K562 (cell line): ENCODE measurements at regions not wholly inside any gene's neighbourhood (a gene's known extent, or its start where the extent isn't known, plus 50 kb on each side); places are given as distances from the start of the nearest gene placed in this dataset.

Experiments
- ATAC-seq: fragments of 200-7000 bp; cut with Tn5 transposase; 3 replicates; pipeline ENCODE4 v1.9.1; 2020; ENCODE audit warnings: moderate library complexity
- BruUV-seq: library from RNA; stranded (reverse); fragments of 400-500 nt; replicated peaks from 2 replicates; lab custom pipeline; 2021; lab: Mats Ljungman, UMichigan
- CTCF ChIA-PET: fragments of 300-600 bp; formaldehyde crosslinking; extraction: SDS; loops from one replicate; lab custom pipeline; 2021; ENCODE audit warnings: low intra/inter-chr PET ratio; lab: Yijun Ruan, JAX
- POLR2A ChIA-PET: fragments of 300-600, 350-650 bp; sonication (Branson Sonifier 250); formaldehyde crosslinking; extraction: SDS; loops from one replicate; lab custom pipeline; 2021; ENCODE audit warnings: antibody characterized with exemption, inconsistent platforms; lab: Yijun Ruan, JAX
- DNase-seq, 4 experiments: peaks; one replicate each; pipeline versions ENCODE4 v3.0.0 to v3.0.0-alpha.2; 2011 to 2018; ENCODE audit warnings: low spot score in 3 of 4, mixed read lengths in 3 of 4; ENCODE audit errors: extremely low read depth in 1 of 4
- FAIRE-seq: peaks from 2 replicates; lab custom pipeline; 2011; peaks lifted over from hg19 to GRCh38; lab: Jason Lieb, UNC
- H2AFZ ChIP-seq: 2 replicates; pipeline ENCODE4 v1.6.0; 2011; ENCODE audit warnings: low read depth, low read length, control low read depth, inconsistent platforms
- H3K27ac ChIP-seq: fragments of 200-600 bp; 3 replicates; pipeline ENCODE4 v1.8.0; 2011; ENCODE audit warnings: low read depth, mild to moderate bottlenecking, control low read depth, inconsistent platforms, low read length, moderate library complexity, mixed read lengths; ENCODE audit errors: extremely low read depth
- H3K27me3 ChIP-seq, 2 experiments: fragments of 300-600 bp in 1 of 2; 2 replicates in 1 of 2; 3 replicates in 1 of 2; pipeline versions ENCODE4 v1.6.0 to v1.8.0; 2011; ENCODE audit warnings: inconsistent platforms in 2 of 2, low read length in 2 of 2, mild to moderate bottlenecking in 1 of 2, mixed read lengths in 1 of 2, moderate library complexity in 1 of 2; ENCODE audit not compliant: control insufficient read depth in 2 of 2, insufficient read depth in 2 of 2
- H3K36me3 ChIP-seq: fragments of 300-600 bp; 3 replicates; pipeline ENCODE4 v1.8.0; 2011; ENCODE audit warnings: mild to moderate bottlenecking, low read length, inconsistent platforms; ENCODE audit not compliant: control insufficient read depth, insufficient read depth
- H3K4me1 ChIP-seq, 2 experiments: fragments of 200-600 bp in 1 of 2; replicated peaks in 1 of 2; 2 replicates in 1 of 2; 3 replicates in 1 of 2; pipeline versions ENCODE4 v1.5.1 to v1.8.0; 2011; ENCODE audit warnings: inconsistent platforms in 2 of 2, low read length in 2 of 2, mild to moderate bottlenecking in 1 of 2, mixed read lengths in 1 of 2, moderate library complexity in 1 of 2; ENCODE audit not compliant: control insufficient read depth in 2 of 2, insufficient read depth in 2 of 2
- H3K4me2 ChIP-seq: 2 replicates; pipeline ENCODE4 v1.6.1; 2011; ENCODE audit warnings: low read length, control low read depth, inconsistent platforms, mixed read lengths; ENCODE audit not compliant: insufficient read depth
- H3K4me3 ChIP-seq: fragments of 200-600 bp; sonication (generic), shearing (Covaris generic); 2 replicates; pipeline ENCODE4 v1.5.1; 2016; ENCODE audit warnings: control low read depth, inconsistent platforms
- H3K79me2 ChIP-seq: fragments of 200-600 bp; 3 replicates; pipeline ENCODE4 v1.8.0; 2011; ENCODE audit warnings: low read length, inconsistent platforms; ENCODE audit not compliant: control insufficient read depth, insufficient read depth
- H3K9ac ChIP-seq, 2 experiments: 2 replicates each; pipeline versions ENCODE4 v1.6.0 to v1.6.1; 2011; ENCODE audit warnings: low read depth in 2 of 2, low read length in 2 of 2, control low read depth in 1 of 2, inconsistent platforms in 1 of 2, mild to moderate bottlenecking in 1 of 2, mixed read lengths in 1 of 2; ENCODE audit not compliant: insufficient read depth in 1 of 2
- H3K9me1 ChIP-seq: one replicate; pipeline ENCODE4 v1.6.0; 2011; ENCODE audit warnings: inconsistent platforms, mild to moderate bottlenecking, low read length, moderate library complexity; ENCODE audit not compliant: control insufficient read depth, insufficient read depth
- H3K9me3 ChIP-seq: replicated peaks from 2 replicates; pipeline ENCODE4 v1.5.1; 2011; ENCODE audit warnings: low read depth, low read length, inconsistent platforms; ENCODE audit not compliant: control insufficient read depth, insufficient read depth
- H4K20me1 ChIP-seq: replicated peaks from 2 replicates; pipeline ENCODE4 v1.6.1; 2011; ENCODE audit warnings: low read length, inconsistent platforms, mixed read lengths; ENCODE audit not compliant: control insufficient read depth, insufficient read depth
- CHD2 ChIP-seq: IDR thresholded peaks from 2 replicates; pipeline ENCODE4 v1.6.1; 2011; ENCODE audit warnings: low read depth, low read length
- DDX20 ChIP-seq: fragments of 450-650 bp; IDR thresholded peaks from 2 replicates; pipeline ENCODE4 v1.6.1; 2016; ENCODE audit warnings: missing genetic modification characterization, low read depth, mild to moderate bottlenecking, missing compliant biosample characterization, moderate library complexity
- MTA3 ChIP-seq: fragments of 450-650 bp; formaldehyde crosslinking; IDR thresholded peaks from 2 replicates; pipeline ENCODE4 v1.6.1; 2017; ENCODE audit warnings: mild to moderate bottlenecking, borderline replicate concordance
- PHF20 ChIP-seq: fragments of 450-650 bp; IDR thresholded peaks from 2 replicates; pipeline ENCODE4 v1.6.1; 2018; ENCODE audit not compliant: partially characterized antibody
- SNIP1 ChIP-seq: fragments of 450-650 bp; IDR thresholded peaks from 2 replicates; pipeline ENCODE4 v1.7.1; 2017; ENCODE audit warnings: low read depth, mild to moderate bottlenecking
- STAT5A ChIP-seq: IDR thresholded peaks from 2 replicates; pipeline ENCODE4 v1.6.1; 2012; ENCODE audit warnings: low read length, inconsistent platforms, borderline replicate concordance
- TARDBP ChIP-seq: fragments of 450-650 bp; IDR thresholded peaks from 2 replicates; pipeline ENCODE4 v1.6.1; 2016
- WGBS: fragments of 100-300 bp; shearing (Covaris generic); methylation state at CpG from one replicate; pipeline ENCODE4 v1.1.6; 2016; ENCODE audit warnings: low coverage, mixed read lengths; ENCODE audit not compliant: insufficient coverage; ENCODE audit errors: missing lambda C conversion rate; 5-methylcytosine and 5-hydroxymethylcytosine counted together
- in situ Hi-C: fragments of 300-500 bp; cut with MboI; formaldehyde crosslinking; loops from 4 replicates; pipeline ENCODE4 v1.15.0; 2018; ENCODE audit warnings: inconsistent platforms, mixed read lengths
- intact Hi-C: fragments of 100-400 bp; cut with micrococcal nuclease; formaldehyde crosslinking; loops from 2 replicates; pipeline ENCODE4 v1.14.2; 2022
- TF ChIP-seq, protein P1 (sequence below): fragments of 250-450 bp; sonication (Bioruptor Pico); IDR thresholded peaks from 2 replicates; pipeline ENCODE4 v1.8.0; 2021; ENCODE audit warnings: moderate library complexity, mild to moderate bottlenecking, inconsistent platforms

DNA sequence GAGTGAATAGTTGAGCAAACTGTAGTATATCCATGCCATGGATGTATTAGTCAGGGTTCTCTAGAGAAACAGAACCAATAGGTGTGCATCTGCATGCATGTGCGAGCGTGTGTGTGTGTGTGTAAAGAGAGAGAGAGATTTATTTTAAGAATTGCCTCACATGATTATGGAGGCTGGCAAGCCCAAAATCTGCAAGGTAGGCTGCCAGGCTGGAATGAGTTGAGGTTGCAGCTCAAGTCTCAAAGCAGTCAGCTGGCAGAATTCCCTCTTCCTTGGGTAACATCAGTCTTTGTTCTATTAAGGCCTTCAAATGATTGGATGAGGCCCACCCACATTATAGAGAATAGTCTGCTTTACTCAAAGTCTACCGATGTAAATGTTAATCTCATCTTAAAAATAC lies 187.8 kb downstream of the ANAPC1 start:
- H3K9ac ChIP-seq, result no peak overlapping the region
- intact Hi-C loops, result loop anchor here (10.0 kb wide), 1 partner anchor 881 kb away; no protein-coding TSS in a partner anchor
- peaks cover 3 to 18% of the 10 kb centered on the region in 2 experiments; a peak in 4 of 5 replicates for H3K4me1 ChIP-seq
- H3K27me3 ChIP-seq, result no peaks in the 10 kb centered on the region
- POLR2A ChIA-PET, result no interaction called here
- no peak for FAIRE-seq
- H3K9me1 ChIP-seq, result no peaks in the 10 kb centered on the region
- H3K4me2 ChIP-seq, result no peak overlapping the region
- no TSS peak for BruUV-seq
- H2AFZ ChIP-seq, result no peak overlapping the region
- no peaks in the 10 kb centered on the region; the same call in 2 of the 3 replicates for H3K79me2 ChIP-seq
- no peaks in the 10 kb centered on the region for H3K9me3 ChIP-seq
- DNase-seq, result no peak
- in situ Hi-C loops, result no loop called here
- H3K27ac ChIP-seq, result no peak overlapping the region
- TF ChIP-seq, protein P1, sequence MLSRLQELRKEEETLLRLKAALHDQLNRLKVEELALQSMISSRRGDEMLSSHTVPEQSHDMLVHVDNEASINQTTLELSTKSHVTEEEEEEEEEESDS (CRISPR knock-in tag), result no peak
- no peak for TF ChIP-seq STAT5A
- no peak for TF ChIP-seq SNIP1
- no peak for TF ChIP-seq MTA3
- TF ChIP-seq CHD2, result no peak
- no peak for TF ChIP-seq TARDBP
- TF ChIP-seq DDX20 (tag), result no peak
- TF ChIP-seq PHF20, result no peak
- no peak for ATAC-seq
- H4K20me1 ChIP-seq, result no peaks in the 10 kb centered on the region
- WGBS, result 97% methylated on average over 3 of the region's 3 CpGs
- no peak overlapping the region for H3K4me3 ChIP-seq
- no peaks in the 10 kb centered on the region for H3K36me3 ChIP-seq
- CTCF ChIA-PET, result no interaction called here
